GM12878 (cell line): ENCODE measurements at regions not wholly inside any gene's neighbourhood (a gene's known extent, or its start where the extent isn't known, plus 50 kb on each side); places are given as distances from the start of the nearest gene placed in this dataset.

Source experiments
- ATAC-seq: fragments of 200-7000 bp; cut with Tn5 transposase; 3 replicates; pipeline ENCODE4 v1.9.1; 2020; ENCODE audit warnings: mild to moderate bottlenecking, moderate library complexity
- BruUV-seq: library from RNA; stranded (reverse); fragments of 400-500 nt; replicated peaks from 2 replicates; lab custom pipeline; 2021; lab: Mats Ljungman, UMichigan
- CTCF ChIA-PET: fragments of 300-600 bp; sonication (Branson Sonifier 250); formaldehyde crosslinking; extraction: SDS; loops from one replicate; lab custom pipeline; 2021; ENCODE audit warnings: inconsistent platforms; lab: Yijun Ruan, JAX
- POLR2A ChIA-PET: fragments of 350-600 bp; formaldehyde crosslinking; extraction: SDS; loops from one replicate; lab custom pipeline; 2021; ENCODE audit warnings: inconsistent platforms; lab: Charles Lee
- RAD21 ChIA-PET: fragments of 300-600 bp; sonication (Branson Sonifier 250); formaldehyde crosslinking; loops from one replicate; lab custom pipeline; 2023; ENCODE audit warnings: antibody characterized with exemption; ENCODE audit not compliant: unreplicated experiment; lab: Charles Lee
- SMC1A ChIA-PET: fragments of 300-600 bp; sonication (Branson Sonifier 250); formaldehyde crosslinking; loops from one replicate; lab custom pipeline; 2023; ENCODE audit not compliant: unreplicated experiment, uncharacterized antibody; lab: Charles Lee
- DNase-seq: peaks from one replicate; pipeline ENCODE4 v3.0.0-alpha.2; 2011; ENCODE audit warnings: low read depth, low spot score
- FAIRE-seq: peaks from 3 replicates; lab custom pipeline; 2011; peaks lifted over from hg19 to GRCh38; lab: Jason Lieb, UNC
- H2AFZ ChIP-seq: 2 replicates; pipeline ENCODE4 v1.6.0; 2011; ENCODE audit warnings: low read depth, low read length, control low read depth; ENCODE audit not compliant: control insufficient read depth
- H3K27ac ChIP-seq: 2 replicates; pipeline ENCODE4 v1.5.1; 2011; ENCODE audit warnings: control low read depth; ENCODE audit not compliant: control insufficient read depth, insufficient read depth
- H3K27me3 ChIP-seq, 2 experiments: replicated peaks in 1 of 2; 2 replicates each; pipeline versions ENCODE4 v1.6.0 to v1.6.1; 2011; ENCODE audit warnings: low read length in 1 of 2; ENCODE audit not compliant: control insufficient read depth in 2 of 2, insufficient read depth in 2 of 2
- H3K36me3 ChIP-seq, 2 experiments: 2 replicates each; pipeline ENCODE4 v1.5.1; 2011; ENCODE audit warnings: low read length in 1 of 2; ENCODE audit not compliant: control insufficient read depth in 2 of 2, insufficient read depth in 2 of 2
- H3K4me1 ChIP-seq: 2 replicates; pipeline ENCODE4 v1.6.1; 2011; ENCODE audit warnings: mild to moderate bottlenecking, low read length, moderate library complexity, mixed read lengths; ENCODE audit not compliant: control insufficient read depth, insufficient read depth
- H3K4me2 ChIP-seq: 2 replicates; pipeline ENCODE4 v1.6.0; 2011; ENCODE audit warnings: control low read depth; ENCODE audit not compliant: control insufficient read depth, insufficient read depth
- H3K4me3 ChIP-seq: fragments of 200-600 bp; sonication (generic); 2 replicates; pipeline ENCODE4 v1.5.1; 2016
- H3K79me2 ChIP-seq: 2 replicates; pipeline ENCODE4 v1.6.0; 2011; ENCODE audit warnings: low read length; ENCODE audit not compliant: control insufficient read depth, insufficient read depth
- H3K9ac ChIP-seq: 2 replicates; pipeline ENCODE4 v1.8.0; 2011; ENCODE audit warnings: low read length, control low read depth, mixed read lengths; ENCODE audit not compliant: control insufficient read depth, insufficient read depth
- H3K9me3 ChIP-seq: replicated peaks from 3 replicates; pipeline ENCODE4 v1.5.1; 2011; ENCODE audit warnings: mild to moderate bottlenecking, low read length; ENCODE audit not compliant: control insufficient read depth, insufficient read depth
- H4K20me1 ChIP-seq: 2 replicates; pipeline ENCODE4 v1.6.0; 2011; ENCODE audit not compliant: control insufficient read depth, insufficient read depth
- BMI1 ChIP-seq: fragments of 450-650 bp; IDR thresholded peaks from 2 replicates; pipeline ENCODE4 v1.6.1; 2016; ENCODE audit warnings: mild to moderate bottlenecking, moderate library complexity, borderline replicate concordance
- FOXK2 ChIP-seq: fragments of 450-650 bp; IDR thresholded peaks from 2 replicates; pipeline ENCODE4 v1.6.1; 2017; ENCODE audit warnings: mild to moderate bottlenecking, moderate library complexity
- HDGF ChIP-seq: fragments of 450-650 bp; IDR thresholded peaks from 2 replicates; pipeline ENCODE4 v1.6.1; 2016; ENCODE audit warnings: antibody characterized with exemption
- IRF4 ChIP-seq: IDR thresholded peaks from 2 replicates; pipeline ENCODE4 v1.6.1; 2011; ENCODE audit warnings: low read depth, low read length
- LARP7 ChIP-seq: fragments of 450-650 bp; IDR thresholded peaks from 2 replicates; pipeline ENCODE4 v1.6.1; 2017; ENCODE audit warnings: mild to moderate bottlenecking
- NFIC ChIP-seq: IDR thresholded peaks from 2 replicates; pipeline ENCODE4 v1.6.1; 2012; ENCODE audit warnings: low read depth, mild to moderate bottlenecking, inconsistent platforms, low read length, moderate library complexity
- NR2C1 ChIP-seq: fragments of 450-650 bp; IDR thresholded peaks from 2 replicates; pipeline ENCODE4 v1.6.1; 2017; ENCODE audit warnings: antibody characterized with exemption, mild to moderate bottlenecking, moderate library complexity
- NR2F1 ChIP-seq: fragments of 450-650 bp; conservative IDR thresholded peaks from 2 replicates; pipeline ENCODE4 v1.6.1; 2017; ENCODE audit warnings: mild to moderate bottlenecking
- POU2F2 ChIP-seq: IDR thresholded peaks from 3 replicates; pipeline ENCODE4 v1.6.1; 2011; ENCODE audit warnings: low read depth, mild to moderate bottlenecking, low read length, borderline replicate concordance
- STAT1 ChIP-seq: fragments of 450-650 bp; conservative IDR thresholded peaks from 2 replicates; pipeline ENCODE4 v1.6.1; 2014; ENCODE audit warnings: antibody characterized with exemption, mild to moderate bottlenecking
- TAF1 ChIP-seq: IDR thresholded peaks from 2 replicates; pipeline ENCODE4 v1.6.1; 2011; ENCODE audit warnings: mild to moderate bottlenecking, low read depth, low read length, borderline replicate concordance
- TARDBP ChIP-seq: IDR thresholded peaks from 2 replicates; pipeline ENCODE4 v1.6.1; 2016; ENCODE audit warnings: borderline replicate concordance
- YBX1 ChIP-seq: fragments of 450-650 bp; IDR thresholded peaks from 2 replicates; pipeline ENCODE4 v1.6.1; 2016; ENCODE audit warnings: antibody characterized with exemption
- WGBS: methylation state at CpG from one replicate; pipeline ENCODE4 v1.1.6; 2016; ENCODE audit warnings: low lambda C conversion rate; ENCODE audit not compliant: insufficient replicate concordance, insufficient coverage; ENCODE audit errors: missing lambda C conversion rate; 5-methylcytosine and 5-hydroxymethylcytosine counted together
- in situ Hi-C: fragments of 300-500 bp; cut with MboI; formaldehyde crosslinking; loops from 9 replicates; pipeline ENCODE4 v1.14.3; 2018; ENCODE audit warnings: mixed read lengths
- intact Hi-C: fragments of 100-400 bp; cut with micrococcal nuclease; formaldehyde crosslinking; loops from one replicate; pipeline ENCODE4 v1.14.2; 2022; ENCODE audit not compliant: unreplicated experiment
- TF ChIP-seq, protein P1 (sequence below): fragments of 150-350 bp; IDR thresholded peaks from 2 replicates; pipeline ENCODE4 v1.6.1; 2014; ENCODE audit warnings: mild to moderate bottlenecking, low read depth, low read length
- TF ChIP-seq, protein P2 (sequence below): fragments of 450-650 bp; IDR thresholded peaks from 2 replicates; pipeline ENCODE4 v1.6.1; 2017; ENCODE audit warnings: mild to moderate bottlenecking, low read depth, inconsistent platforms; ENCODE audit not compliant: poor library complexity, severe bottlenecking
- TF ChIP-seq, protein P3 (sequence below): fragments of 450-650 bp; IDR thresholded peaks from 2 replicates; pipeline ENCODE4 v1.6.1; 2014; ENCODE audit warnings: mild to moderate bottlenecking

DNA sequence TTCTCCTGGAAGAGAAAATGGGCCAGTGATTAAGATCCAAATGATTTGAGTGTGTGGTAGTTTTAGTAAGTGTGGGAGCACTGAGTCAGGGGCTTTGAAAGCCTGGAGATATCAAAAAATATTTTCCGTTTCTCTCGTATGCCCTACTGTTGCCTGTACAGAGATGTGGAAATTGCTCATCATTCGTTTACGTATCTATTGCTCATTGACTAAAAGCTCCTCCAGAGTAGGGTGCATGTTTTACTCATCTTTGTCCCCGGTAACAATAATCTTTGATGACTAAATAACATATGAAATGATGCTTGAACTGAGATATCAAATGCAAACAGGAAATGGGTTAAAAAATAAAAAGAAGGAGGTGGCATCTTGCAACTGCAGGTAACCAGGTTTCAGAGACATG lies 114.2 kb upstream of the FST start (continued):
- TF ChIP-seq, protein P1, sequence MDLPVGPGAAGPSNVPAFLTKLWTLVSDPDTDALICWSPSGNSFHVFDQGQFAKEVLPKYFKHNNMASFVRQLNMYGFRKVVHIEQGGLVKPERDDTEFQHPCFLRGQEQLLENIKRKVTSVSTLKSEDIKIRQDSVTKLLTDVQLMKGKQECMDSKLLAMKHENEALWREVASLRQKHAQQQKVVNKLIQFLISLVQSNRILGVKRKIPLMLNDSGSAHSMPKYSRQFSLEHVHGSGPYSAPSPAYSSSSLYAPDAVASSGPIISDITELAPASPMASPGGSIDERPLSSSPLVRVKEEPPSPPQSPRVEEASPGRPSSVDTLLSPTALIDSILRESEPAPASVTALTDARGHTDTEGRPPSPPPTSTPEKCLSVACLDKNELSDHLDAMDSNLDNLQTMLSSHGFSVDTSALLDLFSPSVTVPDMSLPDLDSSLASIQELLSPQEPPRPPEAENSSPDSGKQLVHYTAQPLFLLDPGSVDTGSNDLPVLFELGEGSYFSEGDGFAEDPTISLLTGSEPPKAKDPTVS, result no peak
- TF ChIP-seq STAT1 (no peak), HDGF (no peak), TAF1 (no peak), FOXK2 (no peak), POU2F2 (no peak), NFIC (no peak), LARP7 (no peak), TARDBP (no peak)
- TF ChIP-seq, protein P2, sequence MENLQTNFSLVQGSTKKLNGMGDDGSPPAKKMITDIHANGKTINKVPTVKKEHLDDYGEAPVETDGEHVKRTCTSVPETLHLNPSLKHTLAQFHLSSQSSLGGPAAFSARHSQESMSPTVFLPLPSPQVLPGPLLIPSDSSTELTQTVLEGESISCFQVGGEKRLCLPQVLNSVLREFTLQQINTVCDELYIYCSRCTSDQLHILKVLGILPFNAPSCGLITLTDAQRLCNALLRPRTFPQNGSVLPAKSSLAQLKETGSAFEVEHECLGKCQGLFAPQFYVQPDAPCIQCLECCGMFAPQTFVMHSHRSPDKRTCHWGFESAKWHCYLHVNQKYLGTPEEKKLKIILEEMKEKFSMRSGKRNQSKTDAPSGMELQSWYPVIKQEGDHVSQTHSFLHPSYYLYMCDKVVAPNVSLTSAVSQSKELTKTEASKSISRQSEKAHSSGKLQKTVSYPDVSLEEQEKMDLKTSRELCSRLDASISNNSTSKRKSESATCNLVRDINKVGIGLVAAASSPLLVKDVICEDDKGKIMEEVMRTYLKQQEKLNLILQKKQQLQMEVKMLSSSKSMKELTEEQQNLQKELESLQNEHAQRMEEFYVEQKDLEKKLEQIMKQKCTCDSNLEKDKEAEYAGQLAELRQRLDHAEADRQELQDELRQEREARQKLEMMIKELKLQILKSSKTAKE, result no peak

DNA sequence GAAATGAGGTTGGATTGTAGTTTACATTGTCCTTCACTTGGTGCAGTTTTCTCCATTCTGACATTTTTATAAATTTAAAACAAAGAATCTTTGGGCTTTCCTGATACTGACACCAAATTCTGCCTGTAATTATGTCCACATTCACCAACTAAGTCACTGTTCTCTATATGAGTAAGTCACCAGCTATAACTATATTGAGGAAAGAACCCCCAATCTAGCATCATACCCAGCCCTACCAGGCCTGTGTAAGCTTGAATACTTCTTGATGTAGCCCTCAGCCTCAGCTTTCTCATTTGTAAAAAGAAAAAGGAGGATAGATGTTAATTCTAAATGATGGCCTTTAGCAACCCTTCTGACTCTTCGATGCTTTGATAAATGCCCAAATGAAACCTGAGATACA lies 112.7 kb upstream of the FST start:
- ATAC-seq, result no peak
- Histone ChIP-seq H3K4me3 (no peak overlapping the region), H4K20me1 (no peaks in the 10 kb centered on the region), H3K27me3 (no peaks in the 10 kb centered on the region), H3K4me2 (no peak overlapping the region), H3K36me3 (no peaks in the 10 kb centered on the region), H3K9me3 (no peaks in the 10 kb centered on the region), H3K9ac (no peak overlapping the region), H2AFZ (no peak overlapping the region), H3K27ac (no peak overlapping the region), H3K4me1 (no peaks in the 10 kb centered on the region), H3K79me2 (no peaks in the 10 kb centered on the region)
- intact Hi-C loops (no loop called here), in situ Hi-C loops (no loop called here)
- SMC1A ChIA-PET, result no interaction called here
- POLR2A ChIA-PET, result no interaction called here
- FAIRE-seq, result no peak
- RAD21 ChIA-PET, result no interaction called here
- CTCF ChIA-PET, result no interaction called here
- WGBS, result 84% methylated on average over 1 of the region's 1 CpG
- DNase-seq, result no peak
- BruUV-seq, result no TSS peak
- TF ChIP-seq NR2F1, result no peak
- no peak for TF ChIP-seq BMI1
- TF ChIP-seq IRF4, result no peak
- TF ChIP-seq, protein P2, result no peak
- TF ChIP-seq, protein P3, sequence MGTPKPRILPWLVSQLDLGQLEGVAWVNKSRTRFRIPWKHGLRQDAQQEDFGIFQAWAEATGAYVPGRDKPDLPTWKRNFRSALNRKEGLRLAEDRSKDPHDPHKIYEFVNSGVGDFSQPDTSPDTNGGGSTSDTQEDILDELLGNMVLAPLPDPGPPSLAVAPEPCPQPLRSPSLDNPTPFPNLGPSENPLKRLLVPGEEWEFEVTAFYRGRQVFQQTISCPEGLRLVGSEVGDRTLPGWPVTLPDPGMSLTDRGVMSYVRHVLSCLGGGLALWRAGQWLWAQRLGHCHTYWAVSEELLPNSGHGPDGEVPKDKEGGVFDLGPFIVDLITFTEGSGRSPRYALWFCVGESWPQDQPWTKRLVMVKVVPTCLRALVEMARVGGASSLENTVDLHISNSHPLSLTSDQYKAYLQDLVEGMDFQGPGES, result no peak
- TF ChIP-seq NR2C1, result no peak
- TF ChIP-seq NFIC, result no peak
- TF ChIP-seq YBX1, result no peak
